ENCODE measurements at regions not wholly inside any gene's neighbourhood (a gene's known extent, or its start where the extent isn't known, plus 50 kb on each side); places are given as distances from the start of the nearest gene placed in this dataset.

DNA sequence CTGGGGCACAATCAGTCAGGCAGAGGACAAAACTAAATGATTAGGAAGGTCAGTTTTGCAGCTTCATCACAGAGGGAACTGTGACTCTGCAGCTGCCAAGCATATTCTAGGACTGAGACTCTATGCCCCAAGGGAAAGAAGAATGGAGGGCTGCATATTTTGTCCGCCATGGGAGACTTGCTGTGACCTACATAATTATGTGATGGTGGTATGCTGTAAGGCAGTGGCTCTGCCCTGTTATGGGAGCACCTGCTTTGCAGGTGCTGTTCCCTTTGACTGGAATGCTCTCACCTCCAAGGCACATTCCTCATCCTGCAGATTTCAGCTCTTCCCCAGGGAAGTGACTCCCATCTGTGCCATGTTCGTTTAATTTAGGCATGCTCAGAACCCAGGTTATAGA, 261.9 kb upstream of the EPHA4 start:
- no peak for DNase-seq

DNA sequence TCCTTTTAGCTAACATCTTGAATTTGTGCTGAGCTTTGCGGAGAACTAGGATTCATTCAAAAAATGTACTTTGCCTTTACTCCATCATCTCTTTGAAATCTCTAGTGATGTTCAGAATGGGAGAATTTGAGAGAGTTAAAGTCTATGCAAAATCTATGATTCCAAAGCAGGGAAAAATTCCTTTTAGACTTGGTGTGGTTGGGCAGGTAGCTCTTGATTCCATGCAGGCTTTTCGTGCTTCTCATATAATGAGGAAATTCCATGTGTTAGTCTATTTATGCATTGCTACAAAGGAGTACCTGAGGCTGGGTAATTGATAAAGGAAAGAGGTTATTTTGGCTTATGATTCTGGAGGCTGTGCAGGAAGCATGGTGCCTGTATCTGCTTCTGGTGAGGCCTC, 258.9 kb upstream of the EPHA4 start:
- DNase-seq = no peak

DNA sequence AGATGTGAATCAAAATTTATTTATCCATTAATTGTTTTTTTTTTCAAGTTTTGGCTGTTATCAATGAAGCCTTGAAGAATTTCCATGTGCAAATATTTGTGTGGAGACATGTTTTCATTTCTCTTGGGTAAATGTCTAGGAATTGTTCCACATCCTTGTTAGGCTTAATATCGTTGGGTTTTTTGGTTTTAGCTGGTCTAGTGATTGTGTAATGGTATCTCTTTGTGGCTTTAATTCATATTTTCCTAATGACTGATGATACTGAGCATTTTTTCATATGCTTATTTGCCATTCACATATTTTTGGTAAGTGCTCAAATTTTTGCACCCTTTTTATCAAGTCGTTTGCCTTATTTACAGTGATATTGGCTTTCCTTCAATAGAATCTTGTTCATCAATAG, 250.3 kb upstream of the EPHA4 start:
- DNase-seq = no peak

DNA sequence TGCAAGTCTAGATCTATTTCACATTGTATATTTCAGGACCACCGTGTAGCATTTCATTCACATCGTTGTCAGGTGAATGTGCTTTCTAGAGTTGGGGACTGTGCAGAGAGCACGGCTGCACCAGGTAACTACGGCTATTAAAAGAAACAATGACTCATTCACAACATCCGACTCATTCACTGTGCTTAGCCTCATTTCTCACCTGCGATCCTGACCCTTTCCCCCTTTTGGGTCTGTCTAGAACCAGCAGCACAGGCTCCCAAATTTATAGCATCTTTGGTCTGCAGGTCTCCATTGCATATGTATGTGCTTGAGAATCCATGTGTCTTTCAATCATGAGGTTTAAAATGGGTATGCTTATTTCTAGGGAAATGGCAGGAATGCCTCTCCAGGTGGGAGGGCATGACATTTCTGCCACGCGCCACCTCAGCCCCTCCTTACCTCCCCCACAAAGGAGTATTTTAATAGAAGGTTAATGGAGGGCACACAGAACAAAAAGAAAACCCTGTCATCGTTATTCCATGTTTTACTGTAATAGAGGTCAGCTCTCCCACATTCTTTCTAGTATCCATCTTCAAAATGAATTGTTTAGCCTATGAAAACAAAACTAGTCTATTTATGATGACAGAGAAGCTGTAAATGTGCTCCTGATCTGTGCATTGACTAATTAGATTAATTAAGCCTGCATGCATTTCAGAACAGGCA, 246.7 kb upstream of the EPHA4 start:
- DNase-seq = no peak

DNA sequence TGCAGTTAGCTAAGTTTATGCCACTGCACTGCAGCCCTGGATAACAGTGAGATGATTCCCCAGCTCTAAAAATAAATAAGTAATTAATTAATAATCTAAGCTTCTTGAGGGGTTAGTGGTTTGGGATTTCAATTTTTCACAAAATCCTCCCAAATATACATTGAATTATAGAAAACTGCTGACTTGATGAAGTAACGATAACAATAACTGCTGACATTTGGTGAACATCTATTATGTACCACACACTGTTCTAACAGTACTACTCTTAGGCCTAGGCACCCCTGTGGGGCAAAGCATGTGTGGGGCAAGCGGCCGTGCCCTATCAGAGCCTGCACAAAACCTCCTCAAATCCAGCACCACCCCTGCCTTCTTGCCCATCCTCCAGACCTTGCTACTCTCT, 245.8 kb upstream of the EPHA4 start:
- no peak for DNase-seq

DNA sequence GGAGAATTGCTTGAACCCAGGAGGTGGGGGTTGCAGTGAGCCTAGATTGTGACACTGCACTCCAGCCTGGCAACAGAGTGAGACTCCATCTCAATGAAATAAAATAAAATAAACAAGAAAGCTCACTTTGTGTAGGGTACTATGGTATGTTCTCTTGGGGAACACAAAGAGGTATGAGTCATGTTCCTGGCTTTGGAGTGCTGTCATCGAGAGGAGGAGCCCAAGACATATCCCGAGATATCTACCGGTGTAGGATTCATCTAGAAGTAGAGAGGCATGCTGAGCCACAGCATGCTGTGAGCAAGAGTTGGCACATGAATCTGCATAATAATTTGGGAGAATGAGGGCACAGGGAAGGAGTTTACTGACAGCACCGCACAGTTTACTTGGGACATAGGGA, 244.9 kb upstream of the EPHA4 start:
- DNase-seq = no peak

DNA sequence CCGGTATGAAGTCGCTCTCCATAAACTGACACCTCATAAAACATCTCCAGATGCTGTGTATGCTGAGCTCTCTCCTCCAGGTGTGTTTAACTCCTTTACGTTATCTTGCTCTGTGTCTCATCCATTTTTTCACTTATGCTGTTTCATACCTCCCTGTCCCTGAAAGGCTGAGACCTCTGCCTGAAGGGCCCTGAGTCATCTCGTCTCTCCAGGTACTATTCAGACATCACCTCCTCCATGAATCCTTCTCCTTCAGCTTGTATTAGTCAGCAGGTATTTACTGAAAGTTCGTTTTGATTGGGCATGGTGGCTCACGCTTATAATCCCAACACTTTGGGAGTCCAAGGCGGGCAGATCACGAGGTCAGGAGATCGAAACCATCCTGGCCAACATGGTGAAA, 244.5 kb upstream of the EPHA4 start:
- no peak for DNase-seq

DNA sequence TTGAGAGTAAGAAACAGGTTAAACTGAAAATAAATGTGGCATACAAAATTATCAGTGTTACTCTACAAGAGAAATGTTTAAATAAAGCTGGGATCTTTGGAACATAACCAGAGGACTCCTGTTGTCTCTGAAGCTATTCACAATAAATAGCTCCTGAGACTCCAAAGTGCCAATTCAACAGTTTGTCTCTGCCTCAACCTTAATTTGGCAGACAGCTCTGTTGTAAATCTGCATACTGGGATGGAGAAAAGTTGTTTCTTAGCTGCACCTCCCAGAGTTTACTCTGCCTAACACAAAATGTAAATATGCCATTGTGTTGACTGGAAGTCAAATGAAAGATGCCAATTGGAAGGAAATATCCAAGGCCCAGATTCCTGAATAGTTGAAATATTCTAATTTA, 238.5 kb upstream of the EPHA4 start:
- no peak for DNase-seq

DNA sequence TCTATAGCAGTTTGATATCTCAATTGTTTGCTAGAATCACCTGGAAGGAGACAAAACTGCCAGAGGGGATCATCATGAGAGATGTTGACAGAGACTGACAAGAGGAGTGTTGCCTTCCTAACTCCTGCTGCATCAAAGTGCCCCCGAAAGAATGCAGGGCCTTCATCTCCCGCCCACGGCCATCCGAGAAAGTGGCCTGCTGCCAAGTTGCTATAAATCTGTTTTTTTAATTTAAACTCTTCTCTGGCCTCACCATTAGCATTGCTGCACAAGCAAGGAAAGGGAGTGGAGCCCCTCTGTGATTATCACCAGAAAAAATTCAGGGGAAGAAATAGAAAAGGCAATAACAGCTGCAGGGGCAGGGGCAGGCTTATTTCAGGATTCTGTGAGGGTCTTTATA, 238.1 kb upstream of the EPHA4 start:
- peak; percentile 1 for DNase-seq

DNA sequence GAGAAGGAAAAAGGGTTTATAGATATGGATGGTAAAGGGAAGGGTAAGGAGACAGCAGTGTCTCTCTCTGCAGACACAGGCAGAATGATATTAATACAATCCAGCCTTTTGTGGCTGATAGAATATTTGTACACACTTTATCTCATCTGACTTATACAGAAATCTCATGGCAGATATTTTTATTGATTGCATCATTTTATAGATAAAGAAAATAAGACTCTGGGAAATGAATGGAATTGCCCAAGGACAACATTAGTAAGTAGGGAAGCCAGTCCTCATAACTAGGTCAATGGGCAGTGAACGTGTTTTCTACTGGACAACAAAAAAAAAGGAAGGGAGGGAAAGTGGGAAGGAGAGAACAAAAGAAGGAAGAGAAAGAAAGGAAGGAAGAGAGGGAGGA, 236.4 kb upstream of the EPHA4 start:
- DNase-seq = no peak

DNA sequence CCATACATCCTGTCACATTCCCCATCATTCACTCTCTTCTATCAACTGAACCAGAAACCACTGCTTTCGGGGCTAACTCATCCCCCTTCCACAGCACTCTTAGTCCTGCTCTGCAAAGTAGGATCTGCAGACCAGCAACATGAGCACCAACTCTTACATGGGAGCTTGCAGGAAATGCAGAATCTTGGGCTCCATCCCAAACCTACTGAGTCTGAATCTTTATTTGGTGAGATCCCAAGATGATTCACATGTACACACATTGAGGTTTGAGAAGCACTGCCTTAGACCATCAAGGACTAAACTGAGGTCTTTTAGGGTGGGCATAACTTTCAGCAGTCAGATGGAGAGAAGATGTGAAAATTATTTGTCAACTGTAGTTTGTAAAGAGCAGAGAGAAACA, 235.6 kb upstream of the EPHA4 start:
- no peak for DNase-seq

DNA sequence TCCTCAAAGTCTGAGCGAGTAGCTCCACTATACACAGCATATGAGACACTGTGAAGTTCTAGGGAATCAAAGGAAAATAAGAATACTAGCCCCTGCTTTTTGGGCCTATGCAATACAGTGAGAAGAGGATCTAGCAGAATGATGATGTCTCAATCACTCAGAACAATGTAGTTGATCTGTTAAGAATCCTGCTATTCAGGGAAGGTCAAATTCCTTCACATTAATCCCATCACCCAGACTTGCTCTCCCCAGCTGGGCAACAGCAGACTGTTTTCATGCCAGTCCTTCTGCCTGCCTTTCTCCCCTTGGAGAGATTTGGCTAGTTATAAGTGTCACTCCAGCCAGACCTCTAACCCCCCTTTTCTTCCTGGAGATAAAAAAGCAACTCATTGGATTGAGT, 230.0 kb upstream of the EPHA4 start:
- no peak for DNase-seq

DNA sequence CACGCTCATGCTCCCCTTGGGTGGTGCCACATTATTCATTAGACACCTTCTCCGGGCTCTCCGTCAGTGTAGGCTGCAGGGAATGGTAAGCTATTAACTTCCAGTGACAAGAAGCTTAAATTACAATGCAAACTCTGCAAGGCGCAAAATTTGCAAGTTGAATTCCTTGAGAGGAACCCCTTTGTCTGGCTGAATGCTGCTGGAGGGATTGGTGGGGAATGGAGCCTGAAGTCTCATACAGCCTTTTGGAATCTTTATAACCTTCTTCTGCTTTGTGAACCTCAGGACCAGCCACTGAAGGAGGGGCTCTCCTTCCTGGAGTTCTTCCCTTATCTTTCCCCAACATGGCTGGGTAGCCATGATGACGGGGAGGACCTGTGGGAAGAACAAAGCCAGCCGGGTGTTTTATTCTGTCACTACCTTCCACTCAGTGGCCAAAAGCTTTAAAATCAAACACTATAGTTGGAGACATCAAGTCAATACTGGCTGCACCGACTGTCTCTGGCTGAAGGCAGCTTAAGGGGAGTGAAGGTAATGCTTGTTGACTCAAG, 220.9 kb upstream of the EPHA4 start:
- DNase-seq = no peak

DNA sequence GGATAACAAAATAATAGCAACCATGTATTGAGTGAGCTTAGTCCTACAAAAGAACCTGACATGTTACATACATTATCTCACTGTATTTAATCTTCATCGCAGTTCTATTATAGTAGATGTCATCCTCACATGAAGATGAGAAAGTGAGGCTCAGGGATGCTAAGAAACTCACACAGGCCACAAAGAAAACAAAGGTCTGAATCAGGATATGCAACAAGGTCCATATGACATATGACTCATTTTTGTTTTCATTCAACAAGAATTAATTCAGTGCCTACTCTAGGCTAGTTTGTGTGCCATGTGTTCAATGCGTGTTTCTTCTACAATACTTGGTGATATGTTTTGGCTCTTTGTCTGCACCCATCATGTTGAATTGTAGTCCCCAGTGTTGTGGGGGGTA, 219.7 kb upstream of the EPHA4 start:
- DNase-seq = no peak

DNA sequence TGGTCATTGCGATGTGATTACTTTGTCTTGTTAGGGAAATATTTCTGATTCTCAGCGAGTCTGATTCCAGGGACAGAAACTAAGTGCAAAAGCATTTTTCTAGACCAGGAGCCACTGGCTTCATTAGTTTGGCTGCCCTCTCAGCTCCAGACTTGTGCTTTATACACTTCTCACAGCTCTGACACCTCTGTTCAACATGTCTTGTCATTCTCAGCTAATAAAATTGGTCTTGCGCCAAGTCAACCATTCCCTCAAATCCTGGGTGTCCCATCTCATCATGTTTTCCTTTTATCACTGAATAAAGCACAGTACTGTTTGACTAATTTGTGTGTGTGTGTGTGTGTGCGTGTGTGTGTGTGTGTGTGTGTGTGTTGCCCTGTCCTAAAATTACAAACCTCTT, 215.5 kb upstream of the EPHA4 start:
- DNase-seq = no peak

DNA sequence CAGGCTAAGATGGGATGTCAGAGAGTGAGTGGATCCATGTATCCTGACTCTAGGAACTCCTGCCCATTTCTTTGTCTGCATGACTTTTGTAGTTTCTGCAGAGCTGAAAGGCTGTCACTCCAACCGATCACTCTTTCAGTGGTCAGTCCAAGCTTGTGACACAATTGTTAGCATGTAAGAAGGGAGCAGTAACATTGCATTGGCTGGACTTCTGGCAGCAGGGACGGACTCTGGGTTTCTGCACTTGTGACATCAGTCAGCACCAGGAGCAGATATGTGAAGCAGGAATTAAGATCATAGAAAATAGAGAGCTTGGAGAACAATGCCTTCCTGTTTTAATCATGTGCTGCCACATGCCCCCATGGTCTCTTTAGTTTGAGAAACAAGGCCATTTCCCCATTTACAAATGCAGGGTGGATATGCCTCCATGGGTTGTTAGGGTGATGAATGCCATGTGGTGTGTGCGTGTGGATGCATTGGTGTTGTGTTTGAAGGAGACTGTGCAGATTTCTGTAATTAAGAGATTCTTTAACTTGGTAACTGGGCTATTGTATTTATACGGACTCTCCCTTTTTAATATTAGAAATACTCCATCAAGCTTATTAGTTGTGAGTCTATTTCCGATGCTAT, 214.3 kb upstream of the EPHA4 start:
- DNase-seq = no peak

DNA sequence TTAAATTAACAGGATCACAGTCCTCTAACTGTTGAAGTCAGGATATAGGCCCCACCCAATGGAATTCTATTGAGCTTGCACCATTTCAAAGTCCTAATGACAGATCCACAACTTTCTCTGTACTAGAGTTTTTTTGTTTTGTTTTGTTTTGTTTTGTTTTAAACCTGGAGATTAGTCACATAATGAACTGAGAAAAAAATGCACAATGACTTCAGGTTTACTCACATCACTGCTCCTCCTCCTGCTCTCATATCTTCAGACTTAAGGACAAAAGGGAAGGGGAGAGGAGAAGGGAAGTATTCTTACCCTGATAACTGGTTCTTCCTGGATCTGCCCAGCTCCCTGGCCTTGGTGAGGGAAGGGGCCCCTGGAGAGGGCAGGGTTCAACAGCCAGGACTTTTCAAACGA, 208.2 kb upstream of the EPHA4 start:
- no peak for DNase-seq

DNA sequence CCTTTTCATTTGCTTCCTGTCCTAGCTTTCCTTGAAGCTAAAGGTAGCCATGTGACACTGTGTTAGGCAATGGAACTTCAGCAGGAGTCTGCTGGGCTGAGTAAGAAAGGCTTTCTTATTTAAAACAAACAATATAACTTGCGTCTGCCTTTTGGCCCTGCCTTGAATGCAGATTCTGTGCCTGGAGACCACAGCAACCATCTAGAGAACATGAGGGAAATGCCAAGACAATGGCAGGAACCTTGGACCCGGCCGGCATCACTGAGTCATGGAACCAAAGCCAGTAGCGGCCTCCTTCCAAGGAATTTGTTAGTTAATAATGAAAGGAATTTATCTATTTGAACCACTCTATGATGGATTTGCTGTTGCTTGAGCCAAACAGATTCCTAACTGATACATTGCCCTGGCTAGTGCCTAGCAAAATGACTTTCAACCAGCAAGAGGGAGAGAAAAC, 207.5 kb upstream of the EPHA4 start:
- DNase-seq = no peak

DNA sequence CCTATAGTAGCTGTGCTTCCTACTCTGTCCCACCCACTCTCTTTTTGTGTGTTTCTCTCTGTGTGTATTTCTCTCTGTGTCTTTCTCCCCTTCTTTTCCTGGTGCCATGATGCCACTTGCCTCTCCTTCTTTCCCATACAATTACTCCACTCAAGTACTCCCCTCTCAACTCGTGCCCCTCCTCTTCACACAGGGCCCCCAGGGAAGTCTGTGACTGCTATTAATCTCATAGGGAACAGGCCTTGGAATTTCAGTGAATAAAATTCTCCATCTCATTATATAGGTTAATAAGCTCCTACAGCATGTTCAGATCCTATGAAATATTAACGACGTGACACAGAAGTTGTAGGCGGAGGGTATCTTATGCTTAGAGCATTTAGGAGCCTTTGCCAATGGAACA, 205.9 kb upstream of the EPHA4 start:
- DNase-seq = no peak

DNA sequence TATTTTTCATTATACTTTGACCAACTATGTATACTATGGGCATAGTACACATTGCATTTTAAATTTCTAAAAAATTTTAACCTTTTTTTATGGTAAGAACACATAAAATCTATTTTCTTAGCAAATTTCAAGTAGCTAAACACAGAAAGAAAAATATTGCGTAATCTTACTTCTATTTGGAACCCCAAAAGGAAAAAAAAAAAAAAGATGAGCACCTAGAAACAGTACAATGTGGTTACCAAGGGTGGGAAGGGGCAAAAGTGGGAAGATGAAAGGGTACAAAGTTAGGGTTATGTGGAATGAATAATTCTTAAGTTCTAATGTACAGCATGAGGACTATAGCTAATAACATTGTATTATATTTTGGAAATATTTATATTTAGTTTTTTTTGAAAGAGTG, 205.0 kb upstream of the EPHA4 start:
- DNase-seq = no peak

DNA sequence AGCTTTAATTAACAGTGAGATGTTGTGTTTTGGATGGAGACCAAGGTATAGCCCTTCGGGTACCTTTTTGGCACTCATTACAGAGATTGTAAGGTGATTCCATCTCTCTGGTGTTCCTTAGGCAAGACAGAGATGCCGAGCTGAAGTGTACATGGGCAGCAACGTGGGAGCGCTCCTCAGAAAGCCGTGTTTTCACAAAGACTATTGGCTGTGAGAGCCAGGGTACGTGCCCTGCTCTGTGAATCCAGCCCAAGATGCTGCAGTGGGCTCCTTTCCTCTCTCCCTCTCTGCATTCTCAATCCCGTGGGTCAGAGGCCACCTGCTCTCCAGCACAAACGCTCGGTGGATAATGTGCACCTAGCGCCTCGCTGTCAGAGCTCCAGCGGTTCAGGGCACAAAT, 203.0 kb upstream of the EPHA4 start:
- DNase-seq = no peak

DNA sequence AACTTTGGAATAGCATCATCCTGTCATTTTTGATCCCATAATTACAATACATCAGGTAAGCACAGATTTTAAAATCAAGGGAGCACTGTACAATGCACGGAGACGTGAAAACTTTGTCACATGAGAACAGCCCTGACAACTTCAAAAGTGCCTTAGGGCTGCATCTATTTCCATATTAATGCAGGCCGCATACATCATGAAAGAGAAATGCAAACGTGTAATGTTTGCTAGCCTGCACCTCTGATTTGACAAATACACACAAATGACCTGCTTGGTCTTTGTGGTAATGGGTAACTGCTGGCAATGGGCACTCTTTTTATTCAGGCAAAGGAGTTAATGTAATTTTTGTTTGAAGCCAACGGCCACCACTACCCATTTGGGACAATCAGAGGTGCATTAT, 202.0 kb upstream of the EPHA4 start:
- no peak for DNase-seq

DNA sequence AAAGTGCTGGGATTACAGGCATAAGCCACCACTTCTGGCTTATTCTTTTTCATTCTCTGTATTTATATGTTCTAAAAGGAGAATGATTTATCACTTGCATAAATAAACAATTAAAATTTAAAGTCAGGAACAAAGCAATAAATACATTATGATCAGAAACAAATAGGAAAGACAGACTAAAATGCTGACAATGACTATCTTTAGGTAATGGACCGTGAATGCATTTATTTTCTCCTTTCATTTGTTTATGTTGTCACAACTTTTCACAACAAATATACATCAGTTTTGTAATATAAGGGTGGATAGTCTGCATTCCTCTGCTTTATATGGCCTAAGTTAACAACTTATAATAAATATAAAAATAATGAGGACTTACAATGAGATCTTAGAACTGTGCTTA, 199.2 kb upstream of the EPHA4 start:
- DNase-seq = no peak
